MM.1S (cell line): ENCODE measurements at regions not wholly inside any gene's neighbourhood (a gene's known extent, or its start where the extent isn't known, plus 50 kb on each side); places are given as distances from the start of the nearest gene placed in this dataset.

Experiments
- CTCF ChIP-seq: fragments of 300-600 bp; sonication (generic); IDR thresholded peaks from 2 replicates; pipeline ENCODE4 v1.5.1; 2016; ENCODE audit warnings: antibody characterized with exemption, low read length, mixed read lengths
- EZH2phosphoT487 ChIP-seq: fragments of 300-600 bp; sonication (generic); IDR thresholded peaks from 2 replicates; pipeline ENCODE4 v1.6.1; 2018; ENCODE audit warnings: antibody characterized with exemption, low read length

- TF ChIP-seq CTCF = no peak
- no peak for TF ChIP-seq EZH2phosphoT487
These were observed 773.7 kb downstream of the BCL11B start for GRCh38 chr14:98498019-98498885.
